ENCODE measurements at regions not wholly inside any gene's neighbourhood (a gene's known extent, or its start where the extent isn't known, plus 50 kb on each side); places are given as distances from the start of the nearest gene placed in this dataset.
"Not testable (repeated sequence)": the region's sequence is repeated elsewhere in the genome, so short reads cannot be mapped to it uniquely, and the experiment has no call there.

DNA sequence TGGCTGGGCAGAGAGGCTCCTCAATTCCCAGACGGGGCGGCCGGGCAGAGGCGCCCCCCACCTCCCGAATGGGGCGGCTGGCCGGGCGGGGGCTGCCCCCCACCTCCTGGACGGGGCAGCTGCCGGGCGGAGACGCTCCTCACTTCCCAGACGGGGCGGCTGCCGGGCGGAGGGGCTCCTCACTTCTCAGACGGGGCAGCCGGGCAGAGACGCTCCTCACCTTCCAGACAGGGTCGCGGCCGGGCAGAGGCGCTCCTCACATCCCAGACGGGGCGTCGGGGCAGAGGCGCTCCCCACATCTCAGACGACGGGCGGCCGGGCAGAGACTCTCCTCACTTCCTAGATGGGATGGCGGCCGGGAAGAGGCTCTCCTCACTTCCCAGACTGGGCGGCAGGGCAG lies 214.1 kb downstream of the SOX2 start:
- TF ChIP-seq POLR2A (IDR thresholded peaks at IDR 0.05; ENCODE audit: low read depth, low read length); POLR2AphosphoS5 (IDR thresholded peaks at IDR 0.05; ENCODE audit: low read depth, low read length); SPI1 (IDR thresholded peaks at IDR 0.05; ENCODE audit: low read depth, low read length); TAF1 (IDR thresholded peaks at IDR 0.05; ENCODE audit: low read depth, low read length); POU2F2 (IDR thresholded peaks at IDR 0.05; ENCODE audit: low read depth, low read length); PAX5 (IDR thresholded peaks at IDR 0.05; ENCODE audit: insufficient read depth, low read length, severe bottlenecking): not testable (repeated sequence)
